8988T (cell line): ENCODE measurements at regions not wholly inside any gene's neighbourhood (a gene's known extent, or its start where the extent isn't known, plus 50 kb on each side); places are given as distances from the start of the nearest gene placed in this dataset.
"Not testable (repeated sequence)": the region's sequence is repeated elsewhere in the genome, so short reads cannot be mapped to it uniquely, and the experiment has no call there.

Source experiments
- DNase-seq: peaks from one replicate; pipeline ENCODE4 v3.0.0; 2011

DNA sequence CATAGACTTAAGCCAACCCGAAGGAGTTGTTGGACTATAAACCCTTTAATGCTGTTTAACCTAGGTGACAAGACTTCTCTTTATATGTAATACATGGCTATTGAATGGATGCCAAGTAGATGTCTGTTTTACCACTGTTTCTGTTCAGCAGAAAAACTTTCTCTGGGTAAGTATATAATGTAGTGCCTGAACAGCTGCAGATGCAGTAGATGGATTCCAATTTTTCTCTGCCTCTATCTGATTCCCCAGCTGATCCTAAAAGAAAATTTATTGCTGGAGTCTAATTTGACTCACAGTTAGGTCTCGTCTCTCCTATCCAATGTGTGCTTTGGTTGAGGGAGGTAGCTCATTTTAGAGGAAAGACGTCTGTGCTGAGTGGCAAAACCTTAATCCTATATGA is 256.5 kb upstream of the CBLB start:
- DNase-seq: no peak

- no peak for DNase-seq
Measured at GRCh38 chr3:106126067-106126845, 257.4 kb upstream of the CBLB start.

DNA sequence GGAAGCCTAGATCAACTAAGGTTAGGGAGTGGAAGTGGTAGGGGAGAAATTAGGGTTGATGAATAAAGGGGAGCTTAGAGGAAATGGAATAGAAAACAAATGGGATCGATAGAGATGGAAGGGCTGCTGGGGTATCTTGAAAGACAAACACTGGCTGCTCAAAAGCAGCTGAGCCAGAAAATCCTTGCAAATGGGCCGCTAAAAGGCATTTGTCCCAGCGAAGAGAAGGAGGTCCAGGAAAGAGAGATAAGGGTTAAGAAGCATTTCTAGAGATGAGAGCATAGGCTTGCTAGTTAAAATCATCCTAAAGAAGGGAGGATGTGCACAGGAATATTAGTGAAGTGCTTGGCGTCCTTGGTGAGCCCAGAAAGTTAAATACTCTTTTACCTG is 258.0 kb upstream of the CBLB start:
- no peak for DNase-seq

DNA sequence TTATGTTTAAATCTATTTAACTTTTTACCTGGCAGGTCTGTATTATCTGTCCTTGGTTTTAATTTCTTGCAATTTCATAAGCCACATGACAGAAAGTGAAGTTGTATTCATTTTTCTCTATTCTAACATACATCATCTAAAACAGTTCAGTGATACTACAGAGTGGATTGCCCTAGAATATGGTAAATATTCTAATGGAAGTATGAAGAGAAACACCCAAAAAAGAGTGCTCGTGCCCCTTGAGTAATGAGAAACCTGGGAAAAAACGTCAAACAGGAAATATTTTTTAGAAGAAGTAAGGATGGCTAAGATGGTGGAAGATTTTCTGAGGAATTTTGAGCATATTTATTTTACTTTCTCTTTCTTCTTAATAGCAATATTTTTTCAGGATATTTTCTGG is 261.1 kb upstream of the CBLB start:
- no peak for DNase-seq

- DNase-seq: no peak
Measured at GRCh38 chr3:106130384-106131198, 261.8 kb upstream of the CBLB start.

DNA sequence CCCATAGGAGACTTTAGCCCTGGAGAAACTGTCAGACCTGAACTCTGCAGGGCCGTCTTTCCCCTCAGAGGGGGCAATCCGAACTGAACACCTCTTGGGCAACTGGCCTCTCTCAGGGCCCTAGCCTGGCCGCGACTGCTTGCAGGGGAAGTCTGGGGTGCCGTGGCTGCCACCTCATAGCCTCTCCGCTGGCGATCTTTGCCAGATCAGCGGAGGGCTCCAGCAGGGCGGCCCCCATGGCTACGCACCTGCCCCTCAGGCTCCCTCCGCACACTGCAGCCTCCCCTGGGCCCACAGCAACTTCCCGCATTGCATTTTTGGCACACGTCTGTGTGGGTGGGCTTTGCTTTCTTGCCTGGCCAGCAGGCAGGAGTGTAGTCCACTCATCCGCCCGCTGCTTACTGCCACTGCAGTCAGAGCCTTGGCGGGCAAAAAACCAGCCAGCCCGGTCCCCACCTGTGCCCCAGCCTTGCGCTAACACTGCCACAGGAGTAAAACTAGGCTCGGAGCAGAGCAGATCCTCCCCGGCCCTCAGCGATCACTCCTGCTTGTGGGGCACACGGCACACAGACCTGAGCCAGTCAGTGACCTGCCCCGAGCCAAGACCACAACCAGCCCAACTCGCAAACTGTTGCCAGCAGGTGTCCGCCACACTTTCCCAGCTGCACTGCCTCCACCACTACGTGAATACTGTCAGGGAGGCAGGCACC is 266.8 kb upstream of the CBLB start:
- DNase-seq: no peak

GRCh38 chr3:106139826-106140225 is 271.0 kb upstream of the CBLB start:
- DNase-seq: no peak

DNA sequence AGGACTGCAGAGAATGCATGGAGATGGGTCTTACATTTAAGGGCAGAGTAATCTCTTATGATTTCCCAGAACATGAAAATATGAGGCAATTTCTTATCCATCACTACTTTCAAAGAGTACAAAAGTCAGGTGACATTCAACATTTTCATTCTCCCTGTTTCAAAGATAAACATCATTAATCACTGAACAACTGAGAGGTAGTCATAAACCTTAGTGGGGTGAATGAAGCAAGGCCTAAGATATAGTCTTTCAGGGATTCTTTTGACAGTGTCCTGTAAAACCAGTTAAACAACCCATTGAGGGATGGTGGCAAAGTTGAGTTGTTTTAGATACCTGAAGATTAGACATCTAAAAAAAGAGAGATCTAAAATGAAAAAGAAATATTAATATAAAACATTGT is 271.6 kb upstream of the CBLB start:
- DNase-seq: no peak

DNA sequence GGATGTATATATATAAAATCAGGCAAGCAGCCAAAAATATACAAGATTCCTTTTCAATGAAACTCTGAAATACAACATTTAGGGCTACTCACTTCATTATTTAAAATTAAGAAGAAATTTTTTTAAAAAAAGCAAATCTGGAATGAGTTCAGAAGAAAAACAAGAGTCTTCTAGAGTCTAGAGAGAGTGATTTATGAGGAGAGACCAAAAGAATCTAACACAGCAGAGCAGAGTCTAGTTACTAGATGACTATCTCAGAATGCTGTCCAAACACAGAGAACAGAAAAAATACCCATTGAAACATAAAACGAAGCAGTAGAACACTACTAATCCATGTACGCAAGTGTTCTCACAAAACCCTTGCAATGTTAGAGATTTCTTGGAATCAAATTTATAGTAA is 275.2 kb upstream of the CBLB start:
- DNase-seq: no peak

DNA sequence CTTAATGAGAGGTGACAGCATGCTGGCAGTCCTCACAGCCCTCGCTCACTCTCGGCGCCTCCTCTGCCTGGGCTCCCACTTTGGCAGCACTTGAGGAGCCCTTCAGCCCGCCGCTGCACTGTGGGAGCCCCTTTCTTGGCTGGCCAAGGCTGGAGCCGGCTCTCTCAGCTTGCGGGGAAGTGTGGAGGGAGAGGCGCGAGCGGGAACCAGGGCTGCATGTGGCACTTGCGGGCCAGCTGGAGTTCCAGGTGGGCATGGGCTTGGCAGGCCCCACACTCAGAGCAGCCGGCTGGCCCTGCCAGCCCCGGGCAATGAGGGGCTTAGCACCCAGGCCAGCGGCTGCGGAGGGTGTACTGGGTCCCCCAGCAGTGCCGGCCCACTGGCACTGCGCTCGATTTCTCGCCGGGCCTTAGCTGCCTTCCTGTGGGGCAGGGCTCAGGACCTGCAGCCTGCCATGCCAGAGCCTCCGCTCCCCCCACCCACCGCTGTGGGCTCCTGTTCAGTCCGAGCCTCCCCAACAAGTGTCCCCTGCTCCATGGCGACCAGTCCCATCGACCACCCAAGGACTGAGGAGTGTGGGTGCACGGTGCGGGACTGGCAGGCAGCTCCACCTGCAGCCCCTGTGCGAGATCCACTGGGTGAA is 279.7 kb upstream of the CBLB start:
- DNase-seq: not testable (repeated sequence)

GRCh38 chr3:106157411-106157810 is 288.6 kb upstream of the CBLB start:
- DNase-seq: no peak

GRCh38 chr3:106160396-106160795 is 291.6 kb upstream of the CBLB start:
- no peak for DNase-seq

- DNase-seq: no peak
Measured at GRCh38 chr3:106161246-106161645, 292.4 kb upstream of the CBLB start.

- DNase-seq: no peak
Measured at GRCh38 chr3:106167728-106168127, 298.9 kb upstream of the CBLB start.

- no peak for DNase-seq
Measured at GRCh38 chr3:106168962-106169750, 300.3 kb upstream of the CBLB start.

DNA sequence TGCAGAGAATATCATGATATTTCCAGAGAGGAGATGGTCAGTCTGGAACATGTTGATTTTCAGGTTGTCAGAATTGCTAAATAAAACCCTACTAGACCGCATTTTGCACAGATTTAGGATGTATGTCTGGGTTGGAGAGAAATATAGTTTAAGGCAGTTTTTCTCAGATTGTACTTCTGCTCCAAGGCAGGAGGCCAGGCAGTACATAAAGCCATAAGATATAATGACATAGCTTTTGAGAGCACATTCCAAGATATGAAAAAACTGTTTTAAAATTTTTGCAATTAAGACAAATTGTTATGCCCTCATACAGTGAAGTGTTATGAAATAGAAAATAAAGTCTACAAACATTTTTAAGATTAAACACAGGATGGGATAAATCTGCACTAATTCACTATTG is 301.8 kb upstream of the CBLB start:
- no peak for DNase-seq

GRCh38 chr3:106172101-106172500 is 303.3 kb upstream of the CBLB start:
- no peak for DNase-seq

DNA sequence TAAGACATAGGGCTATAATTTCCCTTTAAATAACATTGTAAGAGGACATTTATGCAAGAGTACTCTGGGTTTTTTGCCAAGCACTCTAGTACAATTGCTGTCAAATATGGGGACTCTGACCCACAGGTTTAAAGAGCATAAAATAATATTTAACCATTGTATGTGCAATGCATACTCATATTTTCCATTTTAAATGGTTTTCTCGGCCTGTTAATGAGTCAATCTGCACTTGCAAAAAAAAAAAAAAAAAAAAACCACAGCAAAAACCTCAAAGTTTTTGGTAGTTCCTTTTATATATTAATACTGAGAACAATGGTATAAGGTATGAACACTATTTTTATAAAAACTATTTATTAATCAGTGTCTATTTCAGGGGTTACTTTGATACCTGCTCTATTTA is 304.0 kb upstream of the CBLB start:
- no peak for DNase-seq

- DNase-seq: no peak
Measured at GRCh38 chr3:106175276-106175675, 306.5 kb upstream of the CBLB start.

DNA sequence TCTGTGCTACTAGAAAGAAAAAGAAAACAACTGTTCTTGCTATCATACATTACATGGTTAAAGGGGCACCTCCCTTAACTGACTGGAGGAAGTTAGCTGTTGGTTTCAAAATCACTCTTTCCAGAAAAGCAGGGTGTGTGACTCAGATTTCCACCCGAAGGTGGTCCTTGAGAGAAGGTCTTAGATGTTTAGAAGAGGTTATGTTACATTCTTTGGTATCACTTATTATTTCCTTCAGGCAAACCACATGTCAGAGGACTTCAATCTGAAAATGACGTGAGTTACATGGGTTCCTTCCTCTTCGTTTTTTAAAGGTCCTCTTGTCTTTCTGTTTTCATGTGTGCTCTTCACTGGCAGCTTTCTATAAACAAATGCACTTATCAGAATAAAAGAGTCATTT is 307.9 kb upstream of the CBLB start:
- DNase-seq: no peak

- DNase-seq: no peak
Measured at GRCh38 chr3:106182950-106183511, 314.2 kb upstream of the CBLB start.

- DNase-seq: no peak
Measured at GRCh38 chr3:106183762-106184391, 315.1 kb upstream of the CBLB start.
